ENCODE measurements at regions not wholly inside any gene's neighbourhood (a gene's known extent, or its start where the extent isn't known, plus 50 kb on each side); places are given as distances from the start of the nearest gene placed in this dataset.
"Not testable (repeated sequence)": the region's sequence is repeated elsewhere in the genome, so short reads cannot be mapped to it uniquely, and the experiment has no call there.

DNA sequence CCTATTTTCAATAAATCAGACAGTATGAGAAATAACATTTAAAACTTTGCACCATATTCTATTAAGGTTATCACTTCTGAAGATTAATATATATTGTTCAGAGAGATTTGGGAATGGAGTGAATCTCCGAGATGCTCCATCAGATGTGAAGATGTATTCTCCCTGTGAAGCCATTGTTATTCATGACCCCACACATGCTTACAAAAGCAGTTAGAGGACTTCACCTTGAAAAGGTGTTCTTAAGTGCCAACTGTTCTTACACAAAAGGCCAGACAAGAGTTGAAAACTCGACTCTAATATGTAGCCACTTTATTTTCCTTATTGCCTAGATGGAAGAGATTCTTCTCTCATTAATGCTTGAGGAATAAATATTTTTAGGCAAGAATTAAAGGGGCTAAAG, 54.3 kb upstream of the NEIL3 start:
- no peak overlapping the region for H3K27ac ChIP-seq
- no peak overlapping the region for H3K4me3 ChIP-seq
- no peaks in the 10 kb centered on the region for H3K4me1 ChIP-seq (replicated peaks)
- no peaks in the 10 kb centered on the region for H3K36me3 ChIP-seq
- no peaks in the 10 kb centered on the region for H3K27me3 ChIP-seq (replicated peaks; ENCODE audit: insufficient read depth)
- DNase-seq (ENCODE audit: low spot score), result no peak
- TF ChIP-seq POLR2AphosphoS5 (IDR thresholded peaks at IDR 0.05) (no peak), POLR2A (IDR thresholded peaks at IDR 0.05) (no peak)
- TF ChIP-seq, protein P1, sequence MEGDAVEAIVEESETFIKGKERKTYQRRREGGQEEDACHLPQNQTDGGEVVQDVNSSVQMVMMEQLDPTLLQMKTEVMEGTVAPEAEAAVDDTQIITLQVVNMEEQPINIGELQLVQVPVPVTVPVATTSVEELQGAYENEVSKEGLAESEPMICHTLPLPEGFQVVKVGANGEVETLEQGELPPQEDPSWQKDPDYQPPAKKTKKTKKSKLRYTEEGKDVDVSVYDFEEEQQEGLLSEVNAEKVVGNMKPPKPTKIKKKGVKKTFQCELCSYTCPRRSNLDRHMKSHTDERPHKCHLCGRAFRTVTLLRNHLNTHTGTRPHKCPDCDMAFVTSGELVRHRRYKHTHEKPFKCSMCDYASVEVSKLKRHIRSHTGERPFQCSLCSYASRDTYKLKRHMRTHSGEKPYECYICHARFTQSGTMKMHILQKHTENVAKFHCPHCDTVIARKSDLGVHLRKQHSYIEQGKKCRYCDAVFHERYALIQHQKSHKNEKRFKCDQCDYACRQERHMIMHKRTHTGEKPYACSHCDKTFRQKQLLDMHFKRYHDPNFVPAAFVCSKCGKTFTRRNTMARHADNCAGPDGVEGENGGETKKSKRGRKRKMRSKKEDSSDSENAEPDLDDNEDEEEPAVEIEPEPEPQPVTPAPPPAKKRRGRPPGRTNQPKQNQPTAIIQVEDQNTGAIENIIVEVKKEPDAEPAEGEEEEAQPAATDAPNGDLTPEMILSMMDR (IDR thresholded peaks at IDR 0.05), result no peak
- WGBS, result 62% methylated on average over 2 of the region's 2 CpGs
- no peaks in the 10 kb centered on the region for H3K9me3 ChIP-seq
- intact Hi-C loops (cut with DNase I), result no loop called here

DNA sequence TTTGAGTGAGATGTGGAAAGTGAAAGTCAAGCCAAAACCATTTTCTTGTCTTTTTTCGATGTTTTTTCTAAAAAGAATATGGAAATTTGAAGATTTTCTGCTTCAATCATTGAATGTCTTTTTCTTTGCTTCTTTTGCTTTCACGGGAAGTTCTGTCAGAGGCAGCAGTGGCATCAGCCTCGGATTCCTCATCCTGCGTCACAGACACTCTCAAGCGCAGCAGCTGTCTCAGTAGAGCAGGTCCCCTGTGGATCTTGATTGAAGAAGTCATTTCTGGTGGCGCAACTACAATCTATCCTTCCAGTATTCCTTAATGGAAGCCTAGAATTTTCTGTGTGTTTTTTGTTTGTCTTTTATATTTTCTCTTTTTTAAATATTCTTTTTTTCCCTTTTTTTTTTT, 52.7 kb upstream of the NEIL3 start:
- Histone ChIP-seq H3K27ac (no peak overlapping the region), H3K9me3 (no peaks in the 10 kb centered on the region), H3K27me3 (replicated peaks; ENCODE audit: insufficient read depth) (no peaks in the 10 kb centered on the region), H3K36me3 (no peaks in the 10 kb centered on the region), H3K4me1 (replicated peaks) (no peaks in the 10 kb centered on the region), H3K4me3 (no peak overlapping the region)
- TF ChIP-seq, protein P1 (IDR thresholded peaks at IDR 0.05), result no peak
- TF ChIP-seq POLR2A (IDR thresholded peaks at IDR 0.05), result no peak
- TF ChIP-seq POLR2AphosphoS5 (IDR thresholded peaks at IDR 0.05), result no peak
- WGBS, result 70% methylated on average over 6 of the region's 6 CpGs
- intact Hi-C loops (cut with DNase I), result no loop called here
- no peak for DNase-seq (ENCODE audit: low spot score)

DNA sequence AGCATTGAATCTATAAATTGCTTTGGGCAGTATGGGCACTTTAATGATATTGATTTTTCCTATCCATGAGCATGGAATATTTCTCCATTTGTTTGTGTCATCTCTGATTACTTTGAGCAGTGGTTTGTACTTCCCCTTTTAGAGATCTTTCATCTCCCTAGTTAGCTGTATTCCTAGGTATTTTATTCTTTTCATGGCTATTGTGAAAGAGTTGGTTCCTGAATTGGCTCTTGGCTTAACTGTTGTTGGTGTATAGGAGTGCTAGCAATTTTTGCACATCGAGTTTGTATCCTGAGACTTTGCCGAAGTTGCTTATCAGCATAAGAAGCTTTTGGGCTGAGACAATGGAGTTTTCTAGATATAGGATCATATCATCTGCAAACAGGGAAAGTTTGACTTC, 50.2 kb upstream of the NEIL3 start:
- H3K27ac ChIP-seq; DNase-seq (ENCODE audit: low spot score); H3K4me3 ChIP-seq; H3K4me1 ChIP-seq (replicated peaks); H3K36me3 ChIP-seq; H3K27me3 ChIP-seq (replicated peaks; ENCODE audit: insufficient read depth); H3K9me3 ChIP-seq; intact Hi-C loops (cut with DNase I): not testable (repeated sequence)
- 72% methylated on average over 2 of the region's 2 CpGs for WGBS

Small RNAs in the stretch of these regions (small RNA-seq; reads per million reads assigned to genes)
- 0 reads per million in 2 donors for gene RN7SKP136
